GM19238 (cell line): ENCODE measurements at regions not wholly inside any gene's neighbourhood (a gene's known extent, or its start where the extent isn't known, plus 50 kb on each side); places are given as distances from the start of the nearest gene placed in this dataset.

Experiments used
- DNase-seq: peaks from one replicate; pipeline ENCODE4 v3.0.0; 2011; ENCODE audit warnings: low spot score; ENCODE audit not compliant: insufficient read length

DNA sequence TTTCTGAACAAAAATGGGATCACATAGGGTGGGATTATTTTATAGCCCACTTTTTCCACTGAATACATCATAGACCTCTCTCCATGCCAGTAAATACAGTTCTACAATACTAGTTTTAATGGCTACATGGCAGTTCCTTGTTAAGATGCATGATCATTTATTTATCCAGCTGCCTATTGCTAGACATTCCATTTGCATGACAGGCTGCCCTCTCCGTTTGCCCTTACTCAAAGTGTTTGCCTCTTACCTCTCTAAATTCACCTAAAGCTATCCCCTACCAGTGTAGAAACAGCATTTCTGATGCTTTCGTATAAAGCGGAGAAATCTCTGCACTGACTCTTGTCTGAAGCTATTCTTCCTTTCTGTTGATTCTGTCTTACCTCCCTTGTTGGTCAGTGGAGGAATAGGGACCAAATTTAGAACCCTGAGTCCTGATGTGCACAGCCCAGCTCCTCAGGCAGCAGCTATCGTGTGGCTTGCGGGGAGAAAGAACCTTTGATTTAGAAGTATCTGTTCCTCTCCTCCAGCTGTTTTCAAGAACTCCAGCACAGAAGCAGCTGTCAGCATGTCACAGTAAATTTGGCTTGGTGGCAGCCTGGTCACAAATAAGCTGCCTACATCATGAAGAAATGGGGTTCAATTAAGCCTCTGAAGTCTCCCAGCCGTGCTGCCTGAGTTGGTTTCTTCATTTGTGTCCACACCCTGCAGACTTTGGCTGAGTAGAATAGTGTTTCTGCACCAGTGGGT, 337.3 kb downstream of the PRDM2 start:
- no peak for DNase-seq

DNA sequence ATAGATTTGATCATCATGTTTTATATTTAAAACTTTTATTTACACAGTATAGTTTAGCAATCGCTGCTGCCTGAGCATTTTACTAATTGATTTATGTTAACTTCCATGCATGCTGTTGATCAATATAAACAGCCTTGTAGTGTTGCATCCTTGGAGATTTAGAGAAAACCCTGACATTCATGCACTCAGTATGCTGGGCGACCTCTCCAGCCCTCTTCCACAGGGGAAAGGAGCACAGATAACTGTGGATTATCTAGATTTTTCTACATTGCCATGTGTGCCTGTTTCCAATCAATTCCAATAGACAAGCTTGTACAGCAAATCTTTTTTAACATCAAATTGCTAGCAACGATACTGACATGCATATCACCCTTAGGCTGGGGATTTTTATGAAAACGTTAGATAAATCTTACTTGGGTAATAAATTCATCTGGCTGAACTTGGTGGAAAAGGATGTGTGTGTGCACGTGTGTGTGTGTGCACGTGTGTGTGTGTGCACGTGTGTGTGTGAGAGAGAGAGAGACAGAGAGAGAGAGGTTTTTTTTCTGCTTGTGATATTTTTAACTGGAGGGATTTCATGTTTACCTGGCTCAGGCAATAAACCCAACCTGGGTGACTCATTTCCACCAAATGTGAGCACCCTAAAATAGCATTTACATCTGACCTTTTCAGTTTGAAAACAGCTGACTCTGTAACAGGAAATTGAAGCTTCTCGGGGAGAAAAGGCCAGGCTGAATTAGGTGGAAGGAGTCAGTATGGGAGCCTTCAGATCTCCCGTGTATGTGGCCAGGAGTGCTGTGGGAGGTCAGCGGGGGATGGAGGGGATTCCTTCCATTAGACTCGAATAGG, 339.8 kb downstream of the PRDM2 start:
- DNase-seq = no peak

DNA sequence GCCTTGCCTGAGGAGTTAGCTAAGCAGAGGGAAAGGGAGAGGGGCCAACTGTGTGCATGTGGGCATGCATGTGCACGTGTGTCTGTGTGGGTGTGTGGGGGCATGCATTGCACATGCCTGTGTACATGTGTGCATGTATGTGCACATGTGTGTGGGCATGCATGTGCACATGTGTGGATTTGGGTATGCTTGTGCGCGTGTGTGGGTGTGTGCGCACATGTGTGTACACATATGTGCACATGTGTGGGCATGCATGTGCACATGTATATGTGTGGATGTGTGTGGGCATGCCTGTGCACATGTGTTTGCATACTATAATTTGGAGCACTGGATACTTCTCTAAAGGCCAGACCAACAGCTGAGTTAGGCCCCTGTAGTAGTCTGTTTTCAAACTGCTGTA, 350.0 kb downstream of the PRDM2 start:
- no peak for DNase-seq

DNA sequence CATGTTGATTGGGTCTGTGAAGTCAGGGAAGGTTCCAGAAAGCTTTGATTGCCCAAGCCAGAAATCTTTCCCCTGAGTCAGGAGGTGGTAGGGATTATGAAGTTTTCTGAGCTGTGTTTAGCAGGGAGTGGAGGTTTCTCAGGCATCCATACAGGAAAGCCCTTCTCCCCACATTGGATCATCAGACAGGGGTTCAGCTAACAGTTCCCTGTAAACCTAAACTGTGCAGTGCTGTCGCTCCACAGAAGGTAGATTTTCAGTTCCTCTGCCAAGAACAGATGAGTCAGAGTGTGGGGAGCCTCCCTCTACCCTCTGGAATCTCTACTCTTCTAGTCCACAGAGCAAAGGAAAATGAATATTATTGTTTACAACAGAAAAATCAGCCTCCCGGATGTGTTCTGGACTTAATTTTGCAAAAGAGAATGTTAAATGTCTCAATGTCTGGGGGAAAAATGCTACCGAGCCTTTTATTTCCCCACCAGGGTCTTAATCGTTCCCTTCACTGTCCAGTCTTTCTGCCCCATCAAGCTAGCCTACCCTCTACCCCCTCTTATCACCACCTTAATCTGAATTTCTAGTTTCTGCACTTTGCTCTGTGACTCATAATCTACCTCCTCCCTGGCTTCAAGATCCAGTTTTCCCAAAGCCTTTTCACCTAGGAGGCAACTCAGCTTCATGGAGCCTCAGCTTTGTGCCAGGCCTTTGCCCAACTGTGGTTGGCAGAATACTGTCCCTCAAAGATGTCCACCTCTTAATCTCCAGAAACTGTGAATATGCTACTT, 355.6 kb downstream of the PRDM2 start:
- DNase-seq = no peak

DNA sequence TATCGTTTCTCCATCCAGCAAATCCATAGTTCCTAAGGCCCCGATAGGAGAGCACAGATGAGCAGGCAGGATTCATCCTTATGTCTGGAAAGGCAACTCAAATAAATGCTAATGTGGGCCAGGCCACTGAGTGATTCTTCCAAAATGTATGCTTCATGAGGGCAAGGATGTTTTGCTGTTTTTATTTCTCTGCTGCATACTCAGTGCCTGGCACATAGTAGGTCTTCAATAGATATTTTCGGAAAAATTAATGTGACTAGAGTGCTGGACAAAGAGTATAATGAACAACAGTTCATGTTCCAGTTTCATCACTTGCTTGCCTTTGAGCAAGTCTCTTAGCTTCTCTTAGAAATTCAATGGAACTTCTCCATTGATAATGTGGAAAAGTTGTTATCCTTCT, 357.7 kb downstream of the PRDM2 start:
- DNase-seq = no peak

DNA sequence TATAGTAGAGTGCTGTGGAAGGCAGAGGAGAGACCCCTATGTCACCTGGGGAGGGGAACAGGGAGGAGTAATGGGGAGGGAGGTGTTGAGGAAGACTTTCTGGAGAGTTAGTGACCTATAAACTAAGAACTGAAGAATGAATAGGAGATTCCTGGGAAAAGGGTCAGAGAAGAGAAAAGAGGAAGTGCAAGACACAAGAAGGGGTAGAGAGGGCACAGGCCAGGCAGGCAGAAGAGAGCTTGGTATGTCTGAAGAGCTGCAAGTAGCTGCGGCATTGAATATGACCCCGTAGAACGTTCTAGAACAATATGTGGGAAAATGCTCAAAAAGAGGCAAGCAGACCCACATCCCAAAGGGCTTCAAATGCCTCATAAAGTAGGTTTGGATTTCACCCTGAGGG, 361.2 kb downstream of the PRDM2 start:
- DNase-seq = no peak

DNA sequence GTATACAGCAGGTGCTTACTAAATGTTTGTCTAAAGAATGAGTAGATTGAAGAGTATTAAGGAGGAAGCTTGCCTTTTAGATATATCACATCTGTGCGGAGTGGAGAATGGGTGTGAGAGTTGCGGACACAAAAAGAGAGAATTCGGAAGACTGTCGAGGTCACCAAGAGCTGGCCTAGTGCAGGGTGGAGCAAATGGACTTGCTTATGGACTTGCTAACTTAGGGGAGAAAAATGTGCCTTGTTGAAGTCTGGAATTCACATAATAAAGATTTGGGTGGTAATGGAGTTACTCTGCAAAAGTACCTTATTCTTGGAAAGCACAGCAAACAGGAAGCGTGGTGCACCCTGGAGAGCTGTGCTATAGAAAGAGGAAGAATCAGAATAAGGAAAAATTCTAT, 361.7 kb downstream of the PRDM2 start:
- DNase-seq = no peak

DNA sequence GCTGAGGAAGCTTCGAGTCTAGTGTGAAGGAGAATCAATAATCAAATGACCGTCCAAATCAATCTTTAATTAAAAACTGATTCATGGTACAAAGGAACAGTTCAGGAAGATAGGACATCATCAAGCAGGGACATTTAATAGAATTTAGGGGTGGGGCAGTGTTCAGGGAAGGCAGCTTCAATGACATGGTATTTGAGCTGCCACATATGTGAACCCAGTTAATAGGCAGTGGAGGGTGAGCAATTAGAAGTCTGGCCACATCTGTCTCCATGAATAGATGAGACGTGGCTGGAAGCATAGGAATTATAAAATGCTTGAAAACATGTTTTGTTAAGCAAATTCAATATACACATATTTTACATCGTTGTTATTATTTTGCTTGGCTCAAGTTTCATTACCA, 362.7 kb downstream of the PRDM2 start:
- DNase-seq = no peak

DNA sequence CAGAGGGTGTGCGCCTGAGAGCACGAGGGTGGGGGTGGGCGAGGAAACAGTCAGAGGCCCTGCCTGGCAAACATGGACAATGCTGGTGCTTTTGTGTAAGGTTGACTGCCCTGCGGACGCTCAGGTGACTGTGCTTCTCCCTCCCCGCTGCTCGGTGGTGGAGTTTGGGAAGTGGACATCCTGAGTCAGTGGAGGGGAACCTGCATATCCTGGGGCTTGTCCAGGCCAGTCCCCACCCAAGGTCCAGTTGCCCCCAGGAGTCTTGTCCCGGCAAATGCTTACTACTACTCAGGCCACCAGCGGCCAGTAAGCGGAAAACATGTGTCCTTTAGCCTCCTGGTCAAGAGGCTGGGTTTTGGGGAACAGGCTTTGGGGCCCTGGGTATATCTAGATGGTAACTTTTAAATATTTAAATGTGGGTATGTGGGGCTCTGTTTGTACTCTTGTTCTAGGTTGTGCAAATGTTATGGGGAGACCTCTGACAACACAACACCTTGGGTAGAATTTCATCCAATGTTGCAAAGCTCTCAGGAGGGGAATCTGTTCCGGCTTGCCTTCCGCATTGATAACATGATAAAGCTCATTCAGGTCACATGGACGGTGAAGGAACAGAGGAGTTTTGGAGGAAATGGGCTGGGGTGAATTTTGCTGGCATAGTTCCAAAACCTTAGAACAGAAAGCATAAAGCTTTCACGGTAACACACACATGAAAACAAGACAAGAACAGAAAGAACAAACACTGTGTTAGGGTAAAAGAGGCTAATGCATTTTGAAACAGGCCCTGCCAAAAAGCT, 364.9 kb downstream of the PRDM2 start:
- no peak for DNase-seq

DNA sequence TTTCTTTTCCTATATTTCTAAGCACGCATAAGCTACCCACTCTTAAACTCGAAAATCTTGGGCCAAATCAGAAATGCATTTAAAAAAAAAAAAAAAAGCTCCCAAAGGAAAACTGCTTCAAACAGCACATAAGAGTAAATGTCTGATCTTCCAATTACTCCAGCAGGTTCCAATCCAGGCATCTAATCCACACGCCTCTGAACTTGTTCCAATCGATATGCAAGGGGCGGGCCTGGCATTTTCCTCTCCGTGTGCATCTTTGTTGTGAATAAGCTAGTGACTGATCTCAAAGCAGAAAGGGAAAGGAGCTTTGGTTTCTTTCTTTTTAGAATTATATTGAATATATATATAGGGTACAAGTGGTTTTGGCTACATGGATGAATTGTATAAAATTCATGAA, 365.5 kb downstream of the PRDM2 start:
- no peak for DNase-seq

DNA sequence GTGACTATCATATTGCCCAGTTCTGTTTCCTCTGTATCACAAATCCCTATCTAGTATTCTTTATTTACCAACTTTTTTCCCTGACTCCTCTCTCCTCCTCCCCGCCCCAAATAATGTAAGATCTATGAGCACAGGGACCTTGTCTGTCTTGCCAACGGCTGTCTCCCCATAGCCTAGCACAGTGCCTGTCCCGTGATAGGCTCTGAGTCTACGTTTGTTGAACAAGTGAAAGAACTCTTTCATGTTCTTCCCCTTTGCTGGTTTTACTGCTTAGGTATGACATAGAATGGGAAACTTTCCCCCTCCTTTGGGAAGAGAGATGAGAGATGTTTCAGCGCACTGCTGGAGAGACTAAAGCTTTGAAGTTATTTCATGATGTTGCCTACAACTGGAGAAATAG, 367.0 kb downstream of the PRDM2 start:
- DNase-seq = no peak

DNA sequence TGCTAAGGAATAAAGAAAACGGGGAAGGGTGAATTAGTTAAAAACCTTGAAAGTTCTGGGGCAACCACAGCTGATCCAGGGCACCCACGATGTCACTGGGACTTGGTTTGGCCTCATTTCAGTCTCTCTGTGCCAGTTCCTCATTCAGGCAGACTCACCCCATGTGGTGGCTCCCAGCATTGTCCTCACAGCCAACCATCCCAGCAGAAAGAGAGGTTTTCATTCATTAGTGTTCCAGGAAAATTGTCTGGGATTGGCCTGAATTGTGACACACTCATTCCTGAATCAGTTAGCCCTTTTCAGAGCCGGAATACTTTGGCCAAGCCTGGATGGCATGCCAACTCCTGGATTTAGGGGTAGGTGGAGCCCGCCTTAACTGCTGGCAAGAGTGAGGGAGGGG, 367.7 kb downstream of the PRDM2 start:
- DNase-seq = no peak

DNA sequence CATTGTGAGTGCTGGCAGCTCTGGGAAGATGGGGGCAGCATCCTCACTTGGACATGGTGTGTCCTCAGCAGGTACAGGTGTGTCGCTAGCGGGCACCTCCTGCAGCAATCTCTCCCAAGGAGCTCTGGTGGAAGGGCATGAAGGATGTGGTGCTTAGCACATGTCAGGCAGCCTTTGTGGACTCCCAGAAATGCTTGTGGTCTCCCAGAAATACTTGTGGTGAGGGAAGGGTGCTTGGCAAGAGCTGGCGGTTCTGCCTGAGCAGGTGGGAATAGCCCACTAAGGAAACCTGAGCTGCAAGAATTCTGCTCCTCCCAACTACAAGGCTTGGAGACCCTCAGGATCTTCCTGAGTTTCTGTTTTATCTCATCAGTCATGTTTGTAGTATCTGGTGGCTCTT, 371.6 kb downstream of the PRDM2 start:
- no peak for DNase-seq

DNA sequence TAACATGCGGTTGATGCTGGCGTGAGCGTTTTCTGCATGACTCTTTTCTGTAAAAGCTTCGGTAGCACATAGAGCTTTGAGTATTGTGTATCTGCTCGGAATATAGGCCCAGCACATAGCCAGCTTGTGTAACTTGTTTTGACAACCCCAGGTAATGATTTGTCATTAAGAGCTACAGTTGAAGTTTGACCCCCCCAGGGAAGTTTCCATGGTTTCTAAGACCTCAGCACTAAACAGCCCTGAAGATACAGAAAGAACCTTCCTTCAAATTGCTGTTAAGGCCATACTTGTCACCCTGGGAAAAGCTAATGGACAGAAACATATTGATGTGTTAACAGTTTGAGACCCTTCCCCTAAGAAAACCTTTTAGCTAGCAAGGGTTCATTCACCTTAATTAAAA, 380.7 kb downstream of the PRDM2 start:
- DNase-seq = no peak

DNA sequence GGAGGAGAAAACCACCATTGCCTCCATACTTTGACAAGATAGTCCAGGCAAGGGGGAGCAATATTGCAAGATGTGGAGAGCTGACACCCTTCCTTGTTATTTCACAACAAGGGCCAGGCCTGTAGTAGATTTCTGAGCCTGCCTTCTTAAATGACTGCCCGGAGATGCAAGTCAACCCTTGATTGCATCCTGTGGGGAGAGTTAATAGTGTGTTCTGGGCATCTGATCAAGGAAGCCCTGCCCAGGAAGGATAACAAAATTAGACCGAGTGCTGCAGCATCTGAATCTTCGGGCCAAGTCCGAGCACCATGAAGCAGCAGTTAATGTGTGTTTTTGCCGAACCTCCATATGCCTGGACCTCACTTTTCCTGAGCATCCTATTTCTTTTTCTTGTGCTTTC, 382.3 kb downstream of the PRDM2 start:
- no peak for DNase-seq

DNA sequence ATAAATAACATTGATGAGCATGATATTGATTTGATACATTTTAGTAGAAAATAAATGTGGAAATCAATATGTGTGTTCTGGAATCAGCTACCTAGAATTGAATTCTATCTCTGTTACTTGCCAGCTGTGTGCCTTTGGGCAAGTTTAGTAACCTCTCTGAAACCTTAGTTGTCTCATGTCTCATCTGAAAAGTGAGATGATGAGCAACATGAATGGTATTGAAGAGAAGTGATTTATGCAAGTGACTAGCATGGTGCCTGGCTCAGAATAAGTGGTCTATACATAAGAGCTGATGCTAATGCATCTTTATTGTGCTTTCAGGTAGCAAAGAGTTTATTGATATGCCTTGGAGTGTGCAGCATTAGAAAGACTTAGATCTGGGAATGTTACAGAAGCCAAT, 383.3 kb downstream of the PRDM2 start:
- no peak for DNase-seq

DNA sequence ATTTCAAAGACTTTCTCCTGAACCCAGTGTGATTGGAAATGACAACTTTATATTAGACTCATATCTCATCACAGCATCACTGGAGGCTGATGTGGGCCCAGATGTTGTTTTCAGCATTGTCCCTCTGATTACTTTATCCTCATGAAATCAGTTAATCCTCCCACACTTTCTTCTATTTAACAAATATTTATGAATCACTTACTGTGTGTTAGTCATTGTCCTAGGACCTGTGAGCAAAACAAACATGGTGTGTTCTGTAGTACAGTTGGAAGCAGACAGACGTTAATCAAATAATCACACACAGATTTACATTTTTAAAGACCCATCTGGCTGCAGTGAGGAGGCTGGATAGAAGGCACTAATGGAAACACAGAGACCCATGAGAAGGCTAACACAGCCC, 383.7 kb downstream of the PRDM2 start:
- no peak for DNase-seq

DNA sequence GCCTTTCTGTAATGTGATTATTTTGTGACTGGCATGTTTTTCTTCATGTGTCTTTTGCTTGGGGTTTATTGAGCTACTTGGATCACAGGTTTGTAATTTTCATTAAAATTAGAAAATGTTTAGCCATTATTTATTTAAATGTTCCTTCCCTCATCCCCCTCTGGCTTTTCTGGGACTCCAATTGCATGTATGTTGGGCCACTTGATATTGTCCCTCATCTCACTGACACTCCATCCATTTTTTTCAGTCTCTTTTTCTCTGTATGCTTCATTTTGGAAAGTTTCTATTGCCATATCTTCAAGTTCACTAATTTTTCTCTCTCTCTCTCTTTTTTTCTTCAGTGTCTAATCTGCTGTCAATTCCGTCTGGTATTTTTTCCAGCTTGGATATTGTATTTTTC, 390.1 kb downstream of the PRDM2 start:
- DNase-seq = no peak

DNA sequence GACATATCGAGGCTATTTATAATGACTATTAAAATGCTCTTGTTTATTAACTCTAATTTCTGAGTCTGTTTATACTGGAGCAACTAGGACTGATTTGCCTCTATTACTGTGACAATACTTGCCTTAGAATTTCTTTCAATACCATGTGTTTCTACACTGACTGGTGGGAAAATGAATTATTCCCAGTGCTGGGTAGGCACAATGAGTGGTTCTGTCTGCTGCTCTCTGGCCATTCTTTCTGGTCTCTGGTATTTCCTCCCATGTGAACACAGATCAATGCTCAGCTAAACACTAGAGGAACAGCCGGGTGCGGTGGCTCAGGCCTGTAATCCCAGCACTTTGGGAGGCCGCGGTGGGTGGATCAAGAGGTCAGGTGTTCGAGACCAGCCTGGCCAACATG, 390.5 kb downstream of the PRDM2 start:
- no peak for DNase-seq

DNA sequence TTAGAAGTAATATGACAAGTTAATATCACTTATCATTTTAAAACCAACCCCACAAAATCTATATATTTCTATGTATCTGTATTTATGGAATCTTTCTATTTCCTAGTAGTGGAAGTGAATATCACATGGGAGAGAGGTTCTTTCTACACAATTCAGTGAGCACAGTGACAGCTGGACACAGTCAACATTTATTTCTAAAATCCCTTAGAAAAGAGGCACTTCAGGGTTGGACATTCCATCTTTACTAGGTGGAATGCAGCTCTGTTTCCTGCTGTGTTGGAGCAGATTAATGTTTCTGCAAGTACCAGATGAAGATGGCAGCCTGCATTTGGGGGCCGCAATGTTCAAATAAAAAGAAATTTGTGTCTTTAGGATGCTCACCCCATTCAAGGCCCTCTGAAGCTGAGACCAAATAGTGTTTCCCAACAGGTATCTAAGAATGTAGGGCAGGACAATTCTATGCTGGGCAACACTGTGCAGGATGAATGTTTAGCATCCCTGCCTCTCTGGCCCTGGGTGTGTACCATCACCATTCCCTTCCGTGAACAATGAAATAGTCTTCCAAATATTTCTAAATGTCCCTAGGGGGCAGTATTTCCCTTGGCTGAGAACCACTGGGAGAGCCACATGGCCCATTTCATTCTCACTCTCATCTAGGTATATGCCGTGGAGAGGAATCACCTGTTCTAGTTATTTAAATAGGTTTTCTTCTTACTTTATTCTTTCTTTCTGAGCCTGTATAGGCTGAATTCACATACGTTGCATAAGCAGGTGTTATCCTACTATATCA, 394.8 kb downstream of the PRDM2 start:
- DNase-seq = no peak
